Epithelial cell of esophagus (primary cell): ENCODE measurements at regions not wholly inside any gene's neighbourhood (a gene's known extent, or its start where the extent isn't known, plus 50 kb on each side); places are given as distances from the start of the nearest gene placed in this dataset.
A peak's percentile ranks its signal among the peaks of the same experiment; 100 is the strongest.

Experiments used
- DNase-seq: peaks from one replicate; pipeline ENCODE4 v3.0.0; 2010; ENCODE audit warnings: low read depth
- H3K4me3 ChIP-seq: 2 replicates; pipeline ENCODE4 v1.5.1; 2011; ENCODE audit warnings: mild to moderate bottlenecking, low read length, control low read depth
- CTCF ChIP-seq: IDR thresholded peaks from 2 replicates; pipeline ENCODE4 v1.5.1; 2011; ENCODE audit warnings: low read depth, mild to moderate bottlenecking, low read length, control low read depth, inconsistent platforms; ENCODE audit not compliant: insufficient read depth; ENCODE audit errors: missing control alignments

GRCh38 chr5:120873083-120873482 is 409.0 kb downstream of the PRR16 start:
- TF ChIP-seq CTCF: no peak
- DNase-seq: peak; percentile 5
- no peak overlapping the region for H3K4me3 ChIP-seq

- H3K4me3 ChIP-seq: no peak overlapping the region
- DNase-seq: no peak
- no peak for TF ChIP-seq CTCF
These were observed 410.2 kb downstream of the PRR16 start for GRCh38 chr5:120874081-120874862.

- no peak for DNase-seq
- H3K4me3 ChIP-seq: no peak overlapping the region
- no peak for TF ChIP-seq CTCF
These were observed 418.1 kb downstream of the PRR16 start for GRCh38 chr5:120882038-120882775.

- no peak for DNase-seq
- no peak for TF ChIP-seq CTCF
- no peak overlapping the region for H3K4me3 ChIP-seq
These were observed 422.3 kb downstream of the PRR16 start for GRCh38 chr5:120886351-120886860.

- no peak overlapping the region for H3K4me3 ChIP-seq
- no peak for DNase-seq
These were observed 431.6 kb downstream of the PRR16 start for GRCh38 chr5:120895660-120896059.

GRCh38 chr5:120901199-120901598 is 437.1 kb downstream of the PRR16 start:
- no peak overlapping the region for H3K4me3 ChIP-seq
- peak; percentile 68 for DNase-seq
- TF ChIP-seq CTCF: no peak

More at GRCh38 chr5:120895660-120896059, 431.6 kb downstream of the PRR16 start:
- TF ChIP-seq CTCF: no peak

- DNase-seq: no peak
- no peak overlapping the region for H3K4me3 ChIP-seq
- no peak for TF ChIP-seq CTCF
These were observed 443.9 kb downstream of the PRR16 start for GRCh38 chr5:120907953-120908352.
